ENCODE measurements at regions not wholly inside any gene's neighbourhood (a gene's known extent, or its start where the extent isn't known, plus 50 kb on each side); places are given as distances from the start of the nearest gene placed in this dataset.
"Not testable (repeated sequence)": the region's sequence is repeated elsewhere in the genome, so short reads cannot be mapped to it uniquely, and the experiment has no call there.

DNA sequence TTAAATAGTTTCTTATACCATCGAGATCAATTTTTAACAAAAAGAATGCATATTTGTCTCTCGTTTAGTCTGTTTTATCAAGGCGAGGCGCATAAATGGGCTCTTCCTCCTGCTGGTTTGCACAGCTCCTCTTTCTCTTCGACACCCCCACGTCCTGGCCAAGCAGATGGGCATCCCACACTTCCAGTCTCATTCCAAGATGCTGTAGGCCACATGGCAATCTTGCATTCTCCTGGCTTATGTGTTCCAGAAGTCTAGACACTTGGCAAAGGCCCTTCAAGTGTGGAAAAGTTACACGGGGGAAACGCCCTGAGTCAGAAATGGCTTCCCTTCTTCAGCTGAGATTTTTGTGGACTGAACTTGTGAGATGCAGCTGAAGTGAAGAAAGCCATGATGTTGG is 447.1 kb downstream of the QKI start:
- TF ChIP-seq, protein P1, sequence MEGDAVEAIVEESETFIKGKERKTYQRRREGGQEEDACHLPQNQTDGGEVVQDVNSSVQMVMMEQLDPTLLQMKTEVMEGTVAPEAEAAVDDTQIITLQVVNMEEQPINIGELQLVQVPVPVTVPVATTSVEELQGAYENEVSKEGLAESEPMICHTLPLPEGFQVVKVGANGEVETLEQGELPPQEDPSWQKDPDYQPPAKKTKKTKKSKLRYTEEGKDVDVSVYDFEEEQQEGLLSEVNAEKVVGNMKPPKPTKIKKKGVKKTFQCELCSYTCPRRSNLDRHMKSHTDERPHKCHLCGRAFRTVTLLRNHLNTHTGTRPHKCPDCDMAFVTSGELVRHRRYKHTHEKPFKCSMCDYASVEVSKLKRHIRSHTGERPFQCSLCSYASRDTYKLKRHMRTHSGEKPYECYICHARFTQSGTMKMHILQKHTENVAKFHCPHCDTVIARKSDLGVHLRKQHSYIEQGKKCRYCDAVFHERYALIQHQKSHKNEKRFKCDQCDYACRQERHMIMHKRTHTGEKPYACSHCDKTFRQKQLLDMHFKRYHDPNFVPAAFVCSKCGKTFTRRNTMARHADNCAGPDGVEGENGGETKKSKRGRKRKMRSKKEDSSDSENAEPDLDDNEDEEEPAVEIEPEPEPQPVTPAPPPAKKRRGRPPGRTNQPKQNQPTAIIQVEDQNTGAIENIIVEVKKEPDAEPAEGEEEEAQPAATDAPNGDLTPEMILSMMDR (IDR thresholded peaks at IDR 0.05; ENCODE audit: low read length): no peak
- TF ChIP-seq EZH2 (optimal IDR thresholded peaks at IDR 0.05; ENCODE audit: low read depth, low read length): no peak
- no peak for TF ChIP-seq EZH2phosphoT487 (IDR thresholded peaks at IDR 0.05; ENCODE audit: low read length)
- no peaks in the 10 kb centered on the region for H3K9me2 ChIP-seq (replicated peaks; ENCODE audit: insufficient read depth, low read length)
- DNase-seq: no peak

DNA sequence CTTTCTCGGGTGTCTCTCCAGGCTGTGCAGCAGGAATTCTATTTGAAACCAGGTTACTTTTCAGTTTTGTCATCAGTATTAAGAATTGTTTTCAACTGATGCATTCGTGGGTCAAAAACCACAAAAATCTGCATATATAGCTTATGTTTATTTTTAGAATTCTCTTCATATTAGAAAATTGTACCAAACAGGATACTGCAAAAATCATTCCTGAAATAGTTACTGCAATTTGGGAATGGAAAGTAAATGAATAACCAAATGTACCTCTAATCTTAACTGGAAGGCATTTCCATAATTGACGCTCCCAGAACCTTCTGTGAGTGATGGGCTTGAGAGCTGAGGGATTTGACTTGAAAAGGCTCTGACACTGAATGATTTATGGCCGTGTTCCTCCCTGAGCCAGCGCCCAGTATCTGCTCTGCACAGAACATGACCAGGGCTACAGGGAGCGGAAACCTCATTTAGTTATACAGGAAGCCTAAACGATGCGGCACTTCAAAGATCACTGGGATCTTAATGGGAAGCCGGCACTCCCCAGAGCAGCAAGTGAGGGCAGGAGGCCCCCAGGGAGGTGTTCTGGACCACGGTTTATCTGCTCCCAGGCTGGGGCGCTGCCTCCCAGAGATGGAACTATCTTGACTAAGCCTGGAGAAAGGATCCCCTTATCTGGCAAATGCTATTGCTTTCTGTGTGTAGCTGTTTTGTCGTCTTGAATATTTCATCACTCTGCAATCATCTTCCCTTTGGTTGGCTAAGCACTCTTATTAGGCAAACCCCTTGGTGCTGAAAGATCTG is 446.0 kb downstream of the QKI start:
- Histone ChIP-seq H3K4me2 (ENCODE audit: low read depth, low read length) (no peak overlapping the region; the same call in 1 of the 2 replicates), H3K9me3 (replicated peaks; ENCODE audit: insufficient read depth, low read length) (no peaks in the 10 kb centered on the region), H3K36me3 (replicated peaks; ENCODE audit: insufficient read depth, low read length) (no peaks in the 10 kb centered on the region), H3K79me2 (ENCODE audit: low read length) (no peaks in the 10 kb centered on the region), H2AFZ (ENCODE audit: low read length) (no peak overlapping the region), H3F3A (ENCODE audit: insufficient read depth, low read length) (no peaks in the 10 kb centered on the region), H4K20me1 (ENCODE audit: insufficient read depth, low read length) (no peaks in the 10 kb centered on the region), H3K4me1 (ENCODE audit: low read length) (no peaks in the 10 kb centered on the region), H3K4me3 (ENCODE audit: low read length) (no peak overlapping the region), H3K27me3 (replicated peaks; ENCODE audit: insufficient read depth, low read length) (no peaks in the 10 kb centered on the region), H3K27ac (ENCODE audit: low read length) (no peak overlapping the region), H3K9me2 (replicated peaks; ENCODE audit: insufficient read depth, low read length) (no peaks in the 10 kb centered on the region), H3K9ac (ENCODE audit: low read length) (no peak overlapping the region)
- no peak for DNase-seq
- TF ChIP-seq, protein P1 (IDR thresholded peaks at IDR 0.05; ENCODE audit: low read length): no peak
- TF ChIP-seq EZH2 (optimal IDR thresholded peaks at IDR 0.05; ENCODE audit: low read depth, low read length): no peak
- TF ChIP-seq EZH2phosphoT487 (IDR thresholded peaks at IDR 0.05; ENCODE audit: low read length): no peak

More for the DNA sequence above, 447.1 kb downstream of the QKI start:
- H3F3A ChIP-seq (ENCODE audit: insufficient read depth, low read length): no peaks in the 10 kb centered on the region
- H3K27ac ChIP-seq (ENCODE audit: low read length): no peak overlapping the region
- H3K9ac ChIP-seq (ENCODE audit: low read length): no peak overlapping the region
- no peaks in the 10 kb centered on the region for H3K36me3 ChIP-seq (replicated peaks; ENCODE audit: insufficient read depth, low read length)
- no peak overlapping the region for H3K4me2 ChIP-seq (ENCODE audit: low read depth, low read length)
- no peak overlapping the region for H2AFZ ChIP-seq (ENCODE audit: low read length)
- H3K79me2 ChIP-seq (ENCODE audit: low read length): no peaks in the 10 kb centered on the region
- no peak overlapping the region for H3K4me3 ChIP-seq (ENCODE audit: low read length)
- H3K4me1 ChIP-seq (ENCODE audit: low read length): no peaks in the 10 kb centered on the region
- no peaks in the 10 kb centered on the region for H3K9me3 ChIP-seq (replicated peaks; ENCODE audit: insufficient read depth, low read length)
- no peaks in the 10 kb centered on the region for H4K20me1 ChIP-seq (ENCODE audit: insufficient read depth, low read length)
- H3K27me3 ChIP-seq (replicated peaks; ENCODE audit: insufficient read depth, low read length): no peaks in the 10 kb centered on the region

DNA sequence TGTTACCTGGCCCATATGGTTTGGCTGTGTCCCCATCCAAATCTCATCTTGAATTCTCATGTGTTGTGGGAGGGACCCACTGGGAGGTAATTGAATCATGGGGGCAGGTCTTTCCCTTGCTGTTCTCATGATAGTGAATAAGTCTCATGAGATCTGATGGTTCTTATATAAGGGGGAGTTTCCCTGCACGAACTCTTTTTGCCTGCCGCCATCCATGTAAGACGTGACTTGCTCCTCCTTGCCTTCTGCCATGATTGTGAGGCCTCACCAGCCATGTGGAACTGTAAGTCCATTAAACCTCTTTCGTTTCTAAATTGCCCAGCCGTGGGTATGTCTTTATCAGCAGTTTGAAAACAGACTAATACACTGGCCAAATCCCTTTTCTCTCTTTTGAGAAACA is 444.4 kb downstream of the QKI start:
- H3K79me2 ChIP-seq (ENCODE audit: low read length); H3K27me3 ChIP-seq (replicated peaks; ENCODE audit: insufficient read depth, low read length); H2AFZ ChIP-seq (ENCODE audit: low read length); H3F3A ChIP-seq (ENCODE audit: insufficient read depth, low read length); H3K4me2 ChIP-seq (ENCODE audit: low read depth, low read length); H3K9ac ChIP-seq (ENCODE audit: low read length); H4K20me1 ChIP-seq (ENCODE audit: insufficient read depth, low read length); H3K4me3 ChIP-seq (ENCODE audit: low read length); H3K9me2 ChIP-seq (replicated peaks; ENCODE audit: insufficient read depth, low read length); H3K9me3 ChIP-seq (replicated peaks; ENCODE audit: insufficient read depth, low read length); H3K27ac ChIP-seq (ENCODE audit: low read length); DNase-seq; H3K36me3 ChIP-seq (replicated peaks; ENCODE audit: insufficient read depth, low read length); H3K4me1 ChIP-seq (ENCODE audit: low read length): not testable (repeated sequence)

DNA sequence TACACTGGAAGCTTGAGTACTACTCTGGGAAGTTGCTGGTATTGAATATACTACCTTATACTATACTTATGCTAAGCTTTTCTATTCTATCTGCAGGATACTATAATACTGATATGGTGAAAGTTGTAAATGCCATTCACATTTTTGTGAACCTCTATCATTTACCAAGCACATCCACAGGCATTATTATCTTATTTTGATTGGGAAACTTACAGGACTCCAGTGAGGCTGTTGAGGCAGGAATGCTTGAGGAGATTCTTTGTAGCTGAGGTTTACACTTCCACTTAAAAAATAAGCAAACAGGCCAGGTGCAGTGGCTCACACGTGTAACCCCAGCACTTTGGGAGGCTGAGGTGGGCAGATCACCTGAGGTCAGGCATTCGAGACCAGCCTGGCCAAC is 442.9 kb downstream of the QKI start:
- H3F3A ChIP-seq (ENCODE audit: insufficient read depth, low read length): no peaks in the 10 kb centered on the region
- TF ChIP-seq, protein P1 (IDR thresholded peaks at IDR 0.05; ENCODE audit: low read length): no peak
- TF ChIP-seq EZH2phosphoT487 (IDR thresholded peaks at IDR 0.05; ENCODE audit: low read length) (no peak), EZH2 (optimal IDR thresholded peaks at IDR 0.05; ENCODE audit: low read depth, low read length) (no peak)
- H3K27ac ChIP-seq (ENCODE audit: low read length): no peak overlapping the region
- no peaks in the 10 kb centered on the region for H3K9me2 ChIP-seq (replicated peaks; ENCODE audit: insufficient read depth, low read length)
- no peaks in the 10 kb centered on the region for H3K9me3 ChIP-seq (replicated peaks; ENCODE audit: insufficient read depth, low read length)
- no peak overlapping the region for H3K4me3 ChIP-seq (ENCODE audit: low read length)
- no peaks in the 10 kb centered on the region for H4K20me1 ChIP-seq (ENCODE audit: insufficient read depth, low read length)
- H2AFZ ChIP-seq (ENCODE audit: low read length): no peak overlapping the region
- no peak for DNase-seq
- H3K9ac ChIP-seq (ENCODE audit: low read length): no peak overlapping the region
- no peaks in the 10 kb centered on the region for H3K79me2 ChIP-seq (ENCODE audit: low read length)
- no peaks in the 10 kb centered on the region for H3K4me1 ChIP-seq (ENCODE audit: low read length)
- H3K4me2 ChIP-seq (ENCODE audit: low read depth, low read length): no peak overlapping the region
- H3K36me3 ChIP-seq (replicated peaks; ENCODE audit: insufficient read depth, low read length): no peaks in the 10 kb centered on the region
- H3K27me3 ChIP-seq (replicated peaks; ENCODE audit: insufficient read depth, low read length): no peaks in the 10 kb centered on the region

Measured in MM.1S (cell line).